Testis (tissue), 2 donors: ENCODE measurements at regions not wholly inside any gene's neighbourhood (a gene's known extent, or its start where the extent isn't known, plus 50 kb on each side); places are given as distances from the start of the nearest gene placed in this dataset.

Source experiments
- POLR2A ChIP-seq: fragments of 450-650 bp; IDR thresholded peaks from one replicate; pipeline ENCODE4 v1.6.1; 2017; ENCODE audit warnings: antibody characterized with exemption, mild to moderate bottlenecking, moderate library complexity
- TF ChIP-seq, protein P1 (sequence below), 3 experiments: fragments of 450-650 bp in 2 of 3; fragments of 200-600 bp in 1 of 3; sonication (generic) in 1 of 3; IDR thresholded peaks; one replicate each; pipeline ENCODE4 v1.5.1; 2016 to 2019; ENCODE audit warnings: antibody characterized with exemption in 3 of 3, mild to moderate bottlenecking in 2 of 3, moderate library complexity in 1 of 3

DNA sequence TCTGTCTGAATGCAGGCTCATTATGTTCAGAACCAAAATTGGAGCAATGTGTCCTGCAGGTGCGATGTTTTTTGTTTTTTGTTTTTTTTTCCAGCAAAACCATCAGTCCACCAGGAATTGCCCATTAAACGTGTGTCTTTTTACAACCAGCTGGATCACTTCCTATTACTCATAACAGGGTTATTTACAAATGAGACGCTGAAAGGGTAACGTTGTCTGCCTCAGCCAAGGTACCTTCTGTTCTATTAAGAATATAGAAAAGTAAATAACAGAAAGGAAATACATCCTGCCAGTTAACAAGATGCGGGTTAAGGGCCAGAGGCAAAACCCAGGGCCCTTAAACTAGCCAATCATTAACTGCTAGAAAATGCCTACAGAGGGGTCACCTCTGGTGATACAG is 590.4 kb downstream of the TBC1D4 start:
- TF ChIP-seq, protein P1, sequence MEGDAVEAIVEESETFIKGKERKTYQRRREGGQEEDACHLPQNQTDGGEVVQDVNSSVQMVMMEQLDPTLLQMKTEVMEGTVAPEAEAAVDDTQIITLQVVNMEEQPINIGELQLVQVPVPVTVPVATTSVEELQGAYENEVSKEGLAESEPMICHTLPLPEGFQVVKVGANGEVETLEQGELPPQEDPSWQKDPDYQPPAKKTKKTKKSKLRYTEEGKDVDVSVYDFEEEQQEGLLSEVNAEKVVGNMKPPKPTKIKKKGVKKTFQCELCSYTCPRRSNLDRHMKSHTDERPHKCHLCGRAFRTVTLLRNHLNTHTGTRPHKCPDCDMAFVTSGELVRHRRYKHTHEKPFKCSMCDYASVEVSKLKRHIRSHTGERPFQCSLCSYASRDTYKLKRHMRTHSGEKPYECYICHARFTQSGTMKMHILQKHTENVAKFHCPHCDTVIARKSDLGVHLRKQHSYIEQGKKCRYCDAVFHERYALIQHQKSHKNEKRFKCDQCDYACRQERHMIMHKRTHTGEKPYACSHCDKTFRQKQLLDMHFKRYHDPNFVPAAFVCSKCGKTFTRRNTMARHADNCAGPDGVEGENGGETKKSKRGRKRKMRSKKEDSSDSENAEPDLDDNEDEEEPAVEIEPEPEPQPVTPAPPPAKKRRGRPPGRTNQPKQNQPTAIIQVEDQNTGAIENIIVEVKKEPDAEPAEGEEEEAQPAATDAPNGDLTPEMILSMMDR (IDR thresholded peaks at IDR 0.05): no peak
- no peak for TF ChIP-seq POLR2A
